Liver (tissue), 8 donors: ENCODE measurements at regions not wholly inside any gene's neighbourhood (a gene's known extent, or its start where the extent isn't known, plus 50 kb on each side); places are given as distances from the start of the nearest gene placed in this dataset.

Source experiments
- DNase-seq: peaks from one replicate; pipeline ENCODE4 v3.0.0-alpha.2; 2017; ENCODE audit warnings: low spot score
- H3K27ac ChIP-seq, 2 donors: one replicate each; pipeline ENCODE4 v1.7.0; 2013; ENCODE audit warnings: inconsistent platforms in 2 of 2, low read length in 2 of 2, control low read depth in 1 of 2, low read depth in 1 of 2, mild to moderate bottlenecking in 1 of 2
- H3K27me3 ChIP-seq, 4 donors: one replicate each; pipeline versions ENCODE4 v1.6.1 to v1.7.0; 2013; ENCODE audit warnings: low read length in 3 of 4, inconsistent platforms in 1 of 4, mild to moderate bottlenecking in 1 of 4, moderate library complexity in 1 of 4; ENCODE audit not compliant: control insufficient read depth in 4 of 4, insufficient read depth in 4 of 4
- H3K36me3 ChIP-seq, 4 donors: one replicate each; pipeline versions ENCODE4 v1.6.1 to v1.7.0; 2013; ENCODE audit warnings: low read length in 3 of 4, mild to moderate bottlenecking in 3 of 4, low read depth in 1 of 4, moderate library complexity in 1 of 4; ENCODE audit not compliant: control insufficient read depth in 4 of 4, insufficient read depth in 3 of 4
- H3K4me1 ChIP-seq, 4 donors: one replicate each; pipeline versions ENCODE4 v1.6.1 to v1.7.0; 2013; ENCODE audit warnings: low read length in 3 of 4, mild to moderate bottlenecking in 3 of 4, moderate library complexity in 1 of 4; ENCODE audit not compliant: control insufficient read depth in 4 of 4, insufficient read depth in 4 of 4
- H3K4me3 ChIP-seq, 3 donors: one replicate each; pipeline versions ENCODE4 v1.6.1 to v1.7.0; 2013; ENCODE audit warnings: low read length in 3 of 3, control low read depth in 1 of 3, low read depth in 1 of 3, mild to moderate bottlenecking in 1 of 3
- H3K9ac ChIP-seq, 2 donors: one replicate each; pipeline ENCODE4 v1.7.0; 2013; ENCODE audit warnings: low read length in 2 of 2, mild to moderate bottlenecking in 2 of 2, moderate library complexity in 2 of 2, control low read depth in 1 of 2, low read depth in 1 of 2
- H3K9me3 ChIP-seq, 4 donors: one replicate each; pipeline versions ENCODE4 v1.6.1 to v1.7.0; 2013; ENCODE audit warnings: low read length in 3 of 4; ENCODE audit not compliant: control insufficient read depth in 4 of 4
- CTCF ChIP-seq: fragments of 150-350 bp; IDR thresholded peaks from 2 replicates; pipeline ENCODE4 v1.5.1; 2017; ENCODE audit warnings: improper control_type of control experiment, low read depth, low read length; ENCODE audit not compliant: missing input control
- EGR1 ChIP-seq, 2 donors: IDR thresholded peaks; 2 replicates each; pipeline ENCODE4 v1.6.1; 2016 to 2018; ENCODE audit warnings: antibody characterized with exemption in 2 of 2, low read depth in 2 of 2
- FOXA2 ChIP-seq: IDR thresholded peaks from 2 replicates; pipeline ENCODE4 v1.6.1; 2016; ENCODE audit warnings: antibody characterized with exemption
- GABPA ChIP-seq, 2 donors: IDR thresholded peaks in 1 of 2; conservative IDR thresholded peaks in 1 of 2; 2 replicates each; pipeline ENCODE4 v1.6.1; 2016; ENCODE audit warnings: antibody characterized with exemption in 2 of 2, mild to moderate bottlenecking in 1 of 2, moderate library complexity in 1 of 2
- HNF4A ChIP-seq, 2 donors: conservative IDR thresholded peaks; 2 replicates each; pipeline ENCODE4 v1.6.1; 2016; ENCODE audit warnings: antibody characterized with exemption in 2 of 2, mild to moderate bottlenecking in 2 of 2
- HNF4G ChIP-seq: IDR thresholded peaks from 2 replicates; pipeline ENCODE4 v1.6.1; 2016; ENCODE audit warnings: antibody characterized with exemption
- NR2F2 ChIP-seq: IDR thresholded peaks from 2 replicates; pipeline ENCODE4 v1.6.1; 2016; ENCODE audit warnings: antibody characterized with exemption
- RAD21 ChIP-seq, 2 donors: IDR thresholded peaks; 2 replicates each; pipeline ENCODE4 v1.6.1; 2016; ENCODE audit warnings: antibody characterized with exemption in 2 of 2, mild to moderate bottlenecking in 2 of 2
- SP1 ChIP-seq: IDR thresholded peaks from 2 replicates; pipeline ENCODE4 v1.6.1; 2018; ENCODE audit warnings: antibody characterized with exemption, mild to moderate bottlenecking
- TAF1 ChIP-seq: conservative IDR thresholded peaks from 2 replicates; pipeline ENCODE4 v1.6.1; 2016; ENCODE audit warnings: antibody characterized with exemption, mild to moderate bottlenecking
- YY1 ChIP-seq: IDR thresholded peaks from 2 replicates; pipeline ENCODE4 v1.6.1; 2016; ENCODE audit warnings: antibody characterized with exemption, mild to moderate bottlenecking
- ZBTB33 ChIP-seq: IDR thresholded peaks from 2 replicates; pipeline ENCODE4 v1.6.1; 2016; ENCODE audit warnings: antibody characterized with exemption
- WGBS: extraction: QIAGEN DNeasy Blood & Tissue Kit; methylation state at CpG from one replicate; pipeline ENCODE4 v1.1.7; 2013; 5-methylcytosine and 5-hydroxymethylcytosine counted together
- TF ChIP-seq, protein P1 (sequence below): IDR thresholded peaks from 2 replicates; pipeline ENCODE4 v1.6.1; 2016; ENCODE audit warnings: antibody characterized with exemption
- TF ChIP-seq, protein P2 (sequence below): IDR thresholded peaks from 2 replicates; pipeline ENCODE4 v1.6.1; 2016; ENCODE audit warnings: antibody characterized with exemption, mild to moderate bottlenecking
- TF ChIP-seq, protein P3 (sequence below): IDR thresholded peaks from 2 replicates; pipeline ENCODE4 v1.6.1; 2016; ENCODE audit warnings: antibody characterized with exemption
- donor health status: healthy.
- donor health status: healthy.
- donor health status: healthy.
- donor health status: healthy.
- donor health status: healthy.

DNA sequence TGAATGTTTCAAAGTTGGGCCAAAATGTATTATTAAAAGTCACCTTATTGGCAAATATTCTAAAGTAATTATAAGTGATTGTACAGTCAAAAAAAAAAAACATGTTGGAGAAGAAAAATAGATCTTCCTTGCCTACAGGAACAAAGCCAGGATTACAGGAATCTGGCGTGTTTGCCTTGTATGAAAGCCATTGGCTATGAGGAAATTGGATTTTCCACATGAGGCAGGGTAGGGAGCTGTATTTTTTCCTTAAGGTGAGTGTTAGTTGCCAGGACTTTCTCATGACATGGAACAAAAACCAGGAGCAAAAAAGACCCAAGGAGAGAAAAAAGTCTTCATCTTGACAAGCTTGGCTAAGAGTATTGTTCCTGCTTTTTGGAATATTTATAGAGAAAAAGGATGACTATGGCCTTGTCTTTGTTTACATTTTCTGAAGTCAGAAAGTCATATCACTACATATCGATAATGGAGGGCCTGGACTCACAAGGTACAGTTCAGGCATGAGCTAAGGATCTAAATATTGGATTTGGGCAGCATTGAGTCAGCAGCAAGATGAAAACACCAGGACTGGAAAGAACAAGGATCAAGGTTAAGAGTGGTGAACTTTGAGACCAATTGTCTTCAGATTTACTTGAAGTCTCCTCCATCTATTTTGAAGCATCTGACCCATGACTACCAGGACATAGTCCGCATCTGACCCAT, 68.4 kb upstream of the FLRT2 start:
- Histone ChIP-seq H3K27ac (no peak overlapping the region), H3K36me3 (no peaks in the 10 kb centered on the region), H3K27me3 (no peaks in the 10 kb centered on the region), H3K9ac (no peak overlapping the region), H3K4me3 (no peak overlapping the region), H3K9me3 (no peaks in the 10 kb centered on the region), H3K4me1 (no peaks in the 10 kb centered on the region)
- WGBS, result 89% methylated on average over 3 of the region's 3 CpGs
- TF ChIP-seq, protein P1, sequence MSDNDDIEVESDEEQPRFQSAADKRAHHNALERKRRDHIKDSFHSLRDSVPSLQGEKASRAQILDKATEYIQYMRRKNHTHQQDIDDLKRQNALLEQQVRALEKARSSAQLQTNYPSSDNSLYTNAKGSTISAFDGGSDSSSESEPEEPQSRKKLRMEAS, result no peak
- TF ChIP-seq FOXA2, result no peak
- TF ChIP-seq HNF4A (conservative IDR thresholded peaks at IDR 0.05), result no peak
- TF ChIP-seq SP1, result no peak
- TF ChIP-seq, protein P2, sequence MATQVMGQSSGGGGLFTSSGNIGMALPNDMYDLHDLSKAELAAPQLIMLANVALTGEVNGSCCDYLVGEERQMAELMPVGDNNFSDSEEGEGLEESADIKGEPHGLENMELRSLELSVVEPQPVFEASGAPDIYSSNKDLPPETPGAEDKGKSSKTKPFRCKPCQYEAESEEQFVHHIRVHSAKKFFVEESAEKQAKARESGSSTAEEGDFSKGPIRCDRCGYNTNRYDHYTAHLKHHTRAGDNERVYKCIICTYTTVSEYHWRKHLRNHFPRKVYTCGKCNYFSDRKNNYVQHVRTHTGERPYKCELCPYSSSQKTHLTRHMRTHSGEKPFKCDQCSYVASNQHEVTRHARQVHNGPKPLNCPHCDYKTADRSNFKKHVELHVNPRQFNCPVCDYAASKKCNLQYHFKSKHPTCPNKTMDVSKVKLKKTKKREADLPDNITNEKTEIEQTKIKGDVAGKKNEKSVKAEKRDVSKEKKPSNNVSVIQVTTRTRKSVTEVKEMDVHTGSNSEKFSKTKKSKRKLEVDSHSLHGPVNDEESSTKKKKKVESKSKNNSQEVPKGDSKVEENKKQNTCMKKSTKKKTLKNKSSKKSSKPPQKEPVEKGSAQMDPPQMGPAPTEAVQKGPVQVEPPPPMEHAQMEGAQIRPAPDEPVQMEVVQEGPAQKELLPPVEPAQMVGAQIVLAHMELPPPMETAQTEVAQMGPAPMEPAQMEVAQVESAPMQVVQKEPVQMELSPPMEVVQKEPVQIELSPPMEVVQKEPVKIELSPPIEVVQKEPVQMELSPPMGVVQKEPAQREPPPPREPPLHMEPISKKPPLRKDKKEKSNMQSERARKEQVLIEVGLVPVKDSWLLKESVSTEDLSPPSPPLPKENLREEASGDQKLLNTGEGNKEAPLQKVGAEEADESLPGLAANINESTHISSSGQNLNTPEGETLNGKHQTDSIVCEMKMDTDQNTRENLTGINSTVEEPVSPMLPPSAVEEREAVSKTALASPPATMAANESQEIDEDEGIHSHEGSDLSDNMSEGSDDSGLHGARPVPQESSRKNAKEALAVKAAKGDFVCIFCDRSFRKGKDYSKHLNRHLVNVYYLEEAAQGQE, result no peak
- no peak for TF ChIP-seq NR2F2
- TF ChIP-seq YY1, result no peak
- no peak for TF ChIP-seq GABPA (IDR thresholded peaks at IDR 0.05 in 1 of 2, conservative IDR thresholded peaks at IDR 0.05 in 1 of 2)
- TF ChIP-seq ZBTB33, result no peak
- no peak for TF ChIP-seq EGR1 (IDR thresholded peaks at IDR 0.05; ENCODE audit: low read depth in 2 of 2)
- TF ChIP-seq, protein P3, sequence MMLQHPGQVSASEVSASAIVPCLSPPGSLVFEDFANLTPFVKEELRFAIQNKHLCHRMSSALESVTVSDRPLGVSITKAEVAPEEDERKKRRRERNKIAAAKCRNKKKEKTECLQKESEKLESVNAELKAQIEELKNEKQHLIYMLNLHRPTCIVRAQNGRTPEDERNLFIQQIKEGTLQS, result no peak
- no peak for TF ChIP-seq TAF1
- no peak for TF ChIP-seq RAD21 (IDR thresholded peaks at IDR 0.05)
- TF ChIP-seq HNF4G, result no peak
- DNase-seq, result no peak

DNA sequence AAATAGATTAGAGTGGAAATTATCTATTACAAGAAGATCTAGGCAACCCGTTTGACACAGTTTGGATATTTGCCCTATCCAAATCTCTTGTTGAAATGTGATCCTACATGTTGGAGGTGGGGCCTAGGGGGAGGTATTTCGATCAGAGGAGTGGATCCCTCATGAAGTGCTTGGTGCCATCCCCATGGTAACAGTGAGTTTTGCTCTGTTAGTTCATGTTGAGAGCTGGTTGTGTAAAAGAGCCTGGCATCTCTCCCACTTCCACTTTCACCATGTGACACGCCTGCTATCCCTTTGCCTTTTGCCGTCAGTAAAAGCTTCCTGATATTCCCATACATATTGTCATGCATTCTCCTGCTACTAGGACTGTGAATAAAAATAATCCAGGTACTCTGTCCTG, 66.4 kb upstream of the FLRT2 start:
- H3K27ac ChIP-seq, result no peak overlapping the region
- H3K4me1 ChIP-seq, result no peaks in the 10 kb centered on the region
- TF ChIP-seq, protein P1, result no peak
- TF ChIP-seq, protein P2, result no peak
- TF ChIP-seq CTCF (no peak), EGR1 (IDR thresholded peaks at IDR 0.05; ENCODE audit: low read depth in 2 of 2) (no peak), SP1 (no peak)
- H3K9ac ChIP-seq, result no peak overlapping the region
- H3K4me3 ChIP-seq, result no peak overlapping the region
- no peaks in the 10 kb centered on the region for H3K27me3 ChIP-seq
- no peaks in the 10 kb centered on the region for H3K36me3 ChIP-seq
- no peak for DNase-seq
- H3K9me3 ChIP-seq, result no peaks in the 10 kb centered on the region
- WGBS, result 43% methylated on average over 4 of the region's 4 CpGs
